Panc1 (cell line): ENCODE measurements at regions not wholly inside any gene's neighbourhood (a gene's known extent, or its start where the extent isn't known, plus 50 kb on each side); places are given as distances from the start of the nearest gene placed in this dataset.

Source experiments
- ATAC-seq: fragments of 200-7000 bp; cut with Tn5 transposase; 2 replicates; pipeline ENCODE4 v1.9.1; 2020; ENCODE audit warnings: mild to moderate bottlenecking, moderate library complexity
- BruUV-seq: library from RNA; stranded (reverse); fragments of 400-500 nt; replicated peaks from 2 replicates; lab custom pipeline; 2021; lab: Mats Ljungman, UMichigan
- CTCF ChIA-PET: fragments of 300-600 bp; sonication (Branson Sonifier 250); formaldehyde crosslinking; loops from one replicate; lab custom pipeline; 2022; ENCODE audit warnings: antibody characterized with exemption; lab: Charles Lee
- POLR2A ChIA-PET: fragments of 300-600 bp; sonication (Branson Sonifier 250); formaldehyde crosslinking; loops from one replicate; lab custom pipeline; 2022; ENCODE audit warnings: antibody characterized with exemption; lab: Charles Lee
- DNase-seq: peaks from one replicate; pipeline ENCODE4 v3.0.0-alpha.2; 2010; ENCODE audit warnings: low read depth, low spot score
- H3K27ac ChIP-seq: 2 replicates; pipeline ENCODE4 v1.5.1; 2011; ENCODE audit warnings: mild to moderate bottlenecking, low read length, inconsistent platforms
- H3K27me3 ChIP-seq: fragments of 200-500 bp; sonication (Bioruptor generic); 2 replicates; pipeline ENCODE4 v1.6.0; 2014; ENCODE audit warnings: low read length, inconsistent platforms; ENCODE audit not compliant: control insufficient read depth, insufficient read depth
- H3K36me3 ChIP-seq: fragments of 200-500 bp; sonication (Bioruptor generic); 2 replicates; pipeline ENCODE4 v1.5.1; 2014; ENCODE audit warnings: inconsistent platforms, mild to moderate bottlenecking, low read length, moderate library complexity; ENCODE audit not compliant: control insufficient read depth, insufficient read depth
- H3K4me1 ChIP-seq: 2 replicates; pipeline ENCODE4 v1.5.1; 2011; ENCODE audit warnings: inconsistent platforms, mild to moderate bottlenecking, low read length, moderate library complexity; ENCODE audit not compliant: control insufficient read depth, insufficient read depth
- H3K4me3 ChIP-seq, 2 experiments: 2 replicates each; pipeline ENCODE4 v1.5.1; 2011 to 2012; ENCODE audit warnings: low read depth in 2 of 2, low read length in 2 of 2, mild to moderate bottlenecking in 2 of 2, inconsistent platforms in 1 of 2, moderate library complexity in 1 of 2
- H3K9me3 ChIP-seq: fragments of 200-500 bp; sonication (Bioruptor generic); 2 replicates; pipeline ENCODE4 v1.5.1; 2014; ENCODE audit warnings: low read depth, mild to moderate bottlenecking, inconsistent platforms, low read length, moderate library complexity; ENCODE audit not compliant: control insufficient read depth, insufficient read depth
- CTCF ChIP-seq: fragments of 450-650 bp; IDR thresholded peaks from 2 replicates; pipeline ENCODE4 v1.5.1; 2017; ENCODE audit warnings: mild to moderate bottlenecking
- POLR2AphosphoS5 ChIP-seq: IDR thresholded peaks from 2 replicates; pipeline ENCODE4 v1.6.1; 2012; ENCODE audit warnings: mild to moderate bottlenecking, low read depth, low read length, moderate library complexity
- REST ChIP-seq, 2 experiments: IDR thresholded peaks; 2 replicates each; pipeline ENCODE4 v1.6.1; 2011 to 2012; ENCODE audit warnings: low read depth in 2 of 2, control low read depth in 1 of 2, low read length in 1 of 2, mild to moderate bottlenecking in 1 of 2, moderate library complexity in 1 of 2; ENCODE audit not compliant: insufficient read depth in 1 of 2
- SIN3A ChIP-seq: IDR thresholded peaks from 2 replicates; pipeline ENCODE4 v1.6.1; 2012; ENCODE audit warnings: low read depth, mild to moderate bottlenecking, low read length, moderate library complexity, borderline replicate concordance; ENCODE audit not compliant: insufficient read depth
- TCF7L2 ChIP-seq: IDR thresholded peaks from 2 replicates; pipeline ENCODE4 v1.6.1; 2011; ENCODE audit warnings: mild to moderate bottlenecking, low read depth, low read length, inconsistent platforms
- in situ Hi-C: cut with HindIII; loops from 2 replicates; pipeline ENCODE4 v1.10.0; 2016; ENCODE audit warnings: low sequenced_read_pairs, low pct_unique_long_range_greater_than_20kb
- intact Hi-C: fragments of 100-400 bp; cut with micrococcal nuclease; formaldehyde crosslinking; loops from one replicate; pipeline ENCODE4 v1.10.0; 2022; ENCODE audit not compliant: unreplicated experiment

- DNase-seq: no peak
- ATAC-seq: peak; percentile 76
- CTCF ChIA-PET: interaction anchor here (0.5 kb wide), 1 partner anchor 138 kb away, joined by 3 read pairs; no protein-coding TSS in a partner anchor
- POLR2A ChIA-PET: no interaction called here
- in situ Hi-C loops (no loop called here), intact Hi-C loops (no loop called here)
- no peaks in the 10 kb centered on the region for H3K4me1 ChIP-seq
- H3K36me3 ChIP-seq: no peaks in the 10 kb centered on the region
- TF ChIP-seq POLR2AphosphoS5: no peak
- no peak for TF ChIP-seq SIN3A
- no peak for TF ChIP-seq REST (IDR thresholded peaks at IDR 0.05; ENCODE audit: insufficient read depth in 1 of 2, low read depth in 2 of 2, low read length in 1 of 2)
- TF ChIP-seq CTCF: no peak
- TF ChIP-seq TCF7L2: no peak
- BruUV-seq: no TSS peak
- H3K27me3 ChIP-seq: no peaks in the 10 kb centered on the region
- no peak overlapping the region for H3K4me3 ChIP-seq
- H3K9me3 ChIP-seq: no peaks in the 10 kb centered on the region
- no peak overlapping the region for H3K27ac ChIP-seq
Observed at GRCh38 chr12:87813476-87814234, 215.5 kb downstream of the C12orf50 start.

DNA sequence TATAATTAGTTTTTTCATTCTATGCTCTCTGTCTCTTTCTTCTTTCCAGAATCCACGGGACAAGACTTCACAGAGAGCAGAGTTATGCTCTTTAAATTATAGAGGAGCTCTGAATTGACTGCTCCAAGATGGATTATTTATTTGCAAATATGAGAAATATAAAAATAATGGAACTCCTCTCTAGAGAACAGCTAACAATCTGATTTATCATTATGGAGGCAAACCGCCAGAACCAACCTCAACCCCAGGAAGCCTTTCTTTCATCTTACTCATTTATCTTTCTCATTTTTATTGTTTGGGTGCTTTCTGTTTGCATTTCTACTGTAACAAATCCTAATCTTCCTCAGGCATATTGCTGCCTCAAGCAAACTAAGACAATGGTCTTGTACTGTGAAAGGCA, 216.5 kb downstream of the C12orf50 start:
- DNase-seq (no peak), ATAC-seq (no peak)
- Histone ChIP-seq H3K27ac (no peak overlapping the region), H3K36me3 (no peaks in the 10 kb centered on the region), H3K4me3 (no peak overlapping the region), H3K4me1 (no peaks in the 10 kb centered on the region), H3K9me3 (no peaks in the 10 kb centered on the region), H3K27me3 (no peaks in the 10 kb centered on the region)
- TF ChIP-seq POLR2AphosphoS5 (no peak), TCF7L2 (peak; percentile 61; the same call in 1 of the 2 replicates)
- intact Hi-C loops: no loop called here
- ChIA-PET POLR2A (no interaction called here), CTCF (no interaction called here)
- no TSS peak for BruUV-seq
- in situ Hi-C loops: no loop called here

DNA sequence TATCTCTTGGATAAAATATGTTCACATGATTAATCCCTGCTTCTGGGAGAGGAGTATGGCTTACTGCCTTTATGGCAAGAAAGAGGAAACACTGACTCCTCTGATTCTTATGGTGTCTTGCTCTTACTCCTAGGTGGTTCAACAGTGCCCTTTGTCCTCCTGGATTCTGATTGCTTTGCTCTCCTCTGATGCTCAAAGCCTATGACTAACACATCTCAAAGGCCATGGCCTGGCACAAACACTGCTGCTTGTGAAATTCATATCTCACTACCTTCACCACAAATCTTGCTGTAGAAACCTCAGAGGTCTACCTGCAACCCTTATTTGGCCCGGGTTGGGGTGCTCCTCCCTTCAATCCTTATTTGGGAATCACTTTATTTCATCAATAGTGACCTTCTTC, 217.2 kb downstream of the C12orf50 start:
- no peak for TF ChIP-seq SIN3A
- no peak for TF ChIP-seq REST (IDR thresholded peaks at IDR 0.05; ENCODE audit: insufficient read depth in 1 of 2, low read depth in 2 of 2, low read length in 1 of 2)
- no peak for TF ChIP-seq CTCF
- no peak for TF ChIP-seq POLR2AphosphoS5
- TF ChIP-seq TCF7L2: no peak
- POLR2A ChIA-PET: no interaction called here

More for the DNA sequence above, 217.2 kb downstream of the C12orf50 start:
- no peak for DNase-seq
- no TSS peak for BruUV-seq
- intact Hi-C loops: no loop called here
- H3K36me3 ChIP-seq: no peaks in the 10 kb centered on the region
- no peak overlapping the region for H3K4me3 ChIP-seq
- H3K27ac ChIP-seq: no peak overlapping the region
- in situ Hi-C loops: no loop called here
- ATAC-seq: no peak
- CTCF ChIA-PET: no interaction called here
- no peaks in the 10 kb centered on the region for H3K9me3 ChIP-seq
- H3K4me1 ChIP-seq: no peaks in the 10 kb centered on the region
- no peaks in the 10 kb centered on the region for H3K27me3 ChIP-seq
